ENCODE measurements at regions not wholly inside any gene's neighbourhood (a gene's known extent, or its start where the extent isn't known, plus 50 kb on each side); places are given as distances from the start of the nearest gene placed in this dataset.

GRCh38 chr12:111006621-111007020, 86.2 kb upstream of the MYL2 start:
- Histone ChIP-seq H3K9me3 (ENCODE audit: control insufficient read depth, low read length) (no peaks in the 10 kb centered on the region), H3K27me3 (ENCODE audit: control insufficient read depth, insufficient read depth, low read length) (no peaks in the 10 kb centered on the region), H3K4me3 (ENCODE audit: low read length) (no peak overlapping the region), H3K4me1 (ENCODE audit: control insufficient read depth, insufficient read depth, low read length) (no peaks in the 10 kb centered on the region), H3K36me3 (ENCODE audit: control insufficient read depth, insufficient read depth, low read length) (no peaks in the 10 kb centered on the region), H3K9ac (ENCODE audit: low read length) (no peak overlapping the region)

GRCh38 chr12:110998971-110999370, 78.6 kb upstream of the MYL2 start:
- Histone ChIP-seq H3K36me3 (ENCODE audit: control insufficient read depth, insufficient read depth, low read length) (no peaks in the 10 kb centered on the region), H3K27me3 (ENCODE audit: control insufficient read depth, insufficient read depth, low read length) (no peaks in the 10 kb centered on the region), H3K9ac (ENCODE audit: low read length) (no peak overlapping the region), H3K4me1 (ENCODE audit: control insufficient read depth, insufficient read depth, low read length) (no peaks in the 10 kb centered on the region), H3K4me3 (ENCODE audit: low read length) (no peak overlapping the region), H3K9me3 (ENCODE audit: control insufficient read depth, low read length) (no peaks in the 10 kb centered on the region)

DNA sequence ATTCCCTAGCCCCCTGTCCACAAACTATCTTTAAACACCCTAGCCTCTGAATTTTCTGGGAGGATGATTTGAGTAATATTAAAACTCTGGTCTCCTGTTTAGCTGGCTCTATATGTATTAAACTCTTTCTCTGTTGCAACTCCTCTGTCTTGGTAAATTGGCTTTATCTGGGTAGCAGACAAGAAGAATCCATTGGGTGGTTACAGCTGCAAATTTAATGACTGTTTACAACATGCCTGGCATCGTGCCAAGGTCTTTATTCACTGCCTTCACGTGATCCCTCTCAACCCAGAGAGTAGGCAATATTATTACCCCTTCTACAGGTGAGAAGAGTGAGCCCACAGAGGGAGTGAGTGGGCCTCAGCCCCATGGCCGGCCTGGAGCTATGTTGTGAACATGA, 77.8 kb upstream of the MYL2 start:
- no peak overlapping the region for H3K9ac ChIP-seq (ENCODE audit: low read length)
- H3K36me3 ChIP-seq (ENCODE audit: control insufficient read depth, insufficient read depth, low read length), result no peaks in the 10 kb centered on the region
- H3K9me3 ChIP-seq (ENCODE audit: control insufficient read depth, low read length), result no peaks in the 10 kb centered on the region
- H3K27me3 ChIP-seq (ENCODE audit: control insufficient read depth, insufficient read depth, low read length), result no peaks in the 10 kb centered on the region
- H3K4me1 ChIP-seq (ENCODE audit: control insufficient read depth, insufficient read depth, low read length), result no peaks in the 10 kb centered on the region
- H3K4me3 ChIP-seq (ENCODE audit: low read length), result no peak overlapping the region

GRCh38 chr12:110996415-110996814, 76.0 kb upstream of the MYL2 start:
- Histone ChIP-seq H3K36me3 (ENCODE audit: control insufficient read depth, insufficient read depth, low read length) (no peaks in the 10 kb centered on the region), H3K27me3 (ENCODE audit: control insufficient read depth, insufficient read depth, low read length) (no peaks in the 10 kb centered on the region), H3K9me3 (ENCODE audit: control insufficient read depth, low read length) (no peaks in the 10 kb centered on the region), H3K9ac (ENCODE audit: low read length) (no peak overlapping the region), H3K4me3 (ENCODE audit: low read length) (no peak overlapping the region), H3K4me1 (ENCODE audit: control insufficient read depth, insufficient read depth, low read length) (no peaks in the 10 kb centered on the region)

- Histone ChIP-seq H3K9ac (ENCODE audit: low read length) (no peak overlapping the region), H3K27me3 (ENCODE audit: control insufficient read depth, insufficient read depth, low read length) (no peaks in the 10 kb centered on the region), H3K36me3 (ENCODE audit: control insufficient read depth, insufficient read depth, low read length) (no peaks in the 10 kb centered on the region), H3K4me3 (ENCODE audit: low read length) (no peak overlapping the region), H3K4me1 (ENCODE audit: control insufficient read depth, insufficient read depth, low read length) (no peaks in the 10 kb centered on the region), H3K9me3 (ENCODE audit: control insufficient read depth, low read length) (no peaks in the 10 kb centered on the region)
Observed at GRCh38 chr12:110995615-110996014, 75.2 kb upstream of the MYL2 start.

DNA sequence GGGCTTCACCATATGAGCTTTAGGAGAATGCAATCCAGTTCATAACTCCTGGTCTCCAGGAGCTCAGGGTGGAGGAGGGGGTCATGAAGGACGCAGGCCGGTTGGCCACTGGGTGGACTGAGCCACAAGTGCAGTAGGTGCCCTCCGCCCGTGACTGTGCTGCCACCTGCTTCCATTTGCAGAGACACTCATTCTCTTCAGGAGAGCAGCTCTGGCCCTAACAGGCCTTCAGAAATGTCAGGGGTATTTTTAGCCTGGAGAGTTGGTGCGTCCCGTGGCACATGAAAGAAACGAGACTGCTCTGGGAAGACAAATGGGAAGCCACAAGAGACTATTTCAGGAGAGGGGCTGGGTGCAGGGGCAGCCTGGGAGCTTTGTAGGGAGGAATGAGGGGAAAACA, 74.6 kb upstream of the MYL2 start:
- no peaks in the 10 kb centered on the region for H3K36me3 ChIP-seq (ENCODE audit: control insufficient read depth, insufficient read depth, low read length)
- H3K4me1 ChIP-seq (ENCODE audit: control insufficient read depth, insufficient read depth, low read length), result no peaks in the 10 kb centered on the region
- no peaks in the 10 kb centered on the region for H3K9me3 ChIP-seq (ENCODE audit: control insufficient read depth, low read length)
- no peak overlapping the region for H3K9ac ChIP-seq (ENCODE audit: low read length)
- H3K4me3 ChIP-seq (ENCODE audit: low read length), result no peak overlapping the region
- H3K27me3 ChIP-seq (ENCODE audit: control insufficient read depth, insufficient read depth, low read length), result no peaks in the 10 kb centered on the region

DNA sequence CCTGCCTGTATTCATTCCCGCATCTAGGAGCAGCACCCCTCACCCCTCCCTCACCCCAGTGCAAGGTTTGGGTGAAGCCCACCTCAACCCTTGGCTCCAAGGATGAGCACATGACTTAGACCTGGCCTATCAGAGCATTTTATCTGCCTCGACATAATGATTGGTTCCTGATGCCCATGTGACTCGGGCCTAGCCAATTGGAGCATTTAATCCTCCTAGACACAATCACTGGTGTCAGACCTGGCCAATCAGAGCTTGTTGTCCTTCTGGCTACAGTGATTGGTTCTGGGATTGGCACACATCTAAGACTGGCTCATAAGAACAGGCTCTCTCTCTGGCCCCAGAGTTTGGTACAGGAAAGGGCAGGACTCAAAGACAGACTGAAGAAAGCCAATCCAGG, 73.1 kb upstream of the MYL2 start:
- no peak overlapping the region for H3K9ac ChIP-seq (ENCODE audit: low read length)
- H3K4me3 ChIP-seq (ENCODE audit: low read length), result no peak overlapping the region
- no peaks in the 10 kb centered on the region for H3K4me1 ChIP-seq (ENCODE audit: control insufficient read depth, insufficient read depth, low read length)
- no peaks in the 10 kb centered on the region for H3K36me3 ChIP-seq (ENCODE audit: control insufficient read depth, insufficient read depth, low read length)
- H3K9me3 ChIP-seq (ENCODE audit: control insufficient read depth, low read length), result no peaks in the 10 kb centered on the region
- no peaks in the 10 kb centered on the region for H3K27me3 ChIP-seq (ENCODE audit: control insufficient read depth, insufficient read depth, low read length)

DNA sequence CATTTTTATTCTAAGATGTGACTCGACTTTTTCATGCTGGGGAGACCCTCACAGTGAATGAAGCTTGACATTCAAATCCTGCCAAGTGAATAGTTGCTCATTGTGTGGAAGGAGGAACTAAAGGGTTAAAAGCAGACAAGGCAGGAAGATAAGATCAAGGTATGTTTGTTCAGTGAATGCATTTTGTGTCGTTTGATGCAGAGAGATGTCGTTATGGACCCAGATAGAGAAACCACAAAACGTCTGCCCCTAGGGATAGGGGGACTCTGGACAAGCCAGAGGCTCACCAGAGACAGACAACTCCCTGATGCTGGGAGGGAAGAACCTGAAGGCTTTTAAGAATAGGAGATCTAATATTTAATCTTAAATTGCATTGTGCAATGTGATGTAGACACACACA, 72.5 kb upstream of the MYL2 start:
- Histone ChIP-seq H3K4me1 (ENCODE audit: control insufficient read depth, insufficient read depth, low read length) (no peaks in the 10 kb centered on the region), H3K27me3 (ENCODE audit: control insufficient read depth, insufficient read depth, low read length) (no peaks in the 10 kb centered on the region), H3K4me3 (ENCODE audit: low read length) (no peak overlapping the region), H3K9me3 (ENCODE audit: control insufficient read depth, low read length) (no peaks in the 10 kb centered on the region), H3K36me3 (ENCODE audit: control insufficient read depth, insufficient read depth, low read length) (no peaks in the 10 kb centered on the region), H3K9ac (ENCODE audit: low read length) (no peak overlapping the region)

- no peaks in the 10 kb centered on the region for H3K9me3 ChIP-seq (ENCODE audit: control insufficient read depth, low read length)
- no peaks in the 10 kb centered on the region for H3K36me3 ChIP-seq (ENCODE audit: control insufficient read depth, insufficient read depth, low read length)
- no peak overlapping the region for H3K9ac ChIP-seq (ENCODE audit: low read length)
- H3K4me3 ChIP-seq (ENCODE audit: low read length), result no peak overlapping the region
- no peaks in the 10 kb centered on the region for H3K27me3 ChIP-seq (ENCODE audit: control insufficient read depth, insufficient read depth, low read length)
- H3K4me1 ChIP-seq (ENCODE audit: control insufficient read depth, insufficient read depth, low read length), result no peaks in the 10 kb centered on the region
Observed at GRCh38 chr12:110983811-110984210, 63.4 kb upstream of the MYL2 start.

DNA sequence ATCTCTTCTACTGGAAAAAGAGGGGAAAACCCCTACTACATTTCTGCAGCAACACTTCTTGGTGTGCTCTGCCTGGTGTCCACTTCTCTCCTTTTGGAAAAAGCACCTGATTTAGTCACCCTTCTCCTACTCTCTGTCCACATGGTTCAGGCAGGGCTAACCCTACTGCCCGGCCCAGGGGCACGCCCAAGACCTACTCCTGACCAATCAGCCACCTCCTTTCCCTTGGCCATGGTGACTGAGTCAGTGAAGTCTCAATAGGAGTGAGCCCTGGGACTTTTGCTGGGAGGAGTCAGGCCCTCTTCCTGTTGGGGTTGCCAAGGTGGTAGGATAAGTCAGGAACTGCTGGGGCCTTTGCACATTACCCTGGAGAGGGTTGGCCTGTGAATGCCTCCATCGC, 52.5 kb upstream of the MYL2 start:
- Histone ChIP-seq H3K36me3 (ENCODE audit: control insufficient read depth, insufficient read depth, low read length) (no peaks in the 10 kb centered on the region), H3K4me3 (ENCODE audit: low read length) (no peak overlapping the region), H3K9me3 (ENCODE audit: control insufficient read depth, low read length) (no peaks in the 10 kb centered on the region), H3K27me3 (ENCODE audit: control insufficient read depth, insufficient read depth, low read length) (no peaks in the 10 kb centered on the region), H3K9ac (ENCODE audit: low read length) (no peak overlapping the region), H3K4me1 (ENCODE audit: control insufficient read depth, insufficient read depth, low read length) (no peaks in the 10 kb centered on the region)

- Histone ChIP-seq H3K9ac (ENCODE audit: low read length) (no peak overlapping the region), H3K27me3 (ENCODE audit: control insufficient read depth, insufficient read depth, low read length) (no peaks in the 10 kb centered on the region), H3K9me3 (ENCODE audit: control insufficient read depth, low read length) (no peaks in the 10 kb centered on the region), H3K4me3 (ENCODE audit: low read length) (no peak overlapping the region), H3K4me1 (ENCODE audit: control insufficient read depth, insufficient read depth, low read length) (no peaks in the 10 kb centered on the region), H3K36me3 (ENCODE audit: control insufficient read depth, insufficient read depth, low read length) (no peaks in the 10 kb centered on the region)
Observed at GRCh38 chr12:110971936-110972335, 51.6 kb upstream of the MYL2 start.

GRCh38 chr12:110971189-110971920, 51.0 kb upstream of the MYL2 start:
- no peak overlapping the region for H3K9ac ChIP-seq (ENCODE audit: low read length)
- no peaks in the 10 kb centered on the region for H3K4me1 ChIP-seq (ENCODE audit: control insufficient read depth, insufficient read depth, low read length)
- H3K9me3 ChIP-seq (ENCODE audit: control insufficient read depth, low read length), result no peaks in the 10 kb centered on the region
- H3K27me3 ChIP-seq (ENCODE audit: control insufficient read depth, insufficient read depth, low read length), result no peaks in the 10 kb centered on the region
- H3K4me3 ChIP-seq (ENCODE audit: low read length), result no peak overlapping the region
- H3K36me3 ChIP-seq (ENCODE audit: control insufficient read depth, insufficient read depth, low read length), result no peaks in the 10 kb centered on the region
